Heart left ventricle (tissue), 16 donors: ENCODE measurements at regions not wholly inside any gene's neighbourhood (a gene's known extent, or its start where the extent isn't known, plus 50 kb on each side); places are given as distances from the start of the nearest gene placed in this dataset.

Source experiments
- ATAC-seq, 4 donors: fragments of 200-7000 bp; cut with Tn5 transposase; one replicate each; pipeline ENCODE4 v1.9.1; 2020 to 2022; ENCODE audit warnings: moderate library complexity in 4 of 4, mild to moderate bottlenecking in 3 of 4, moderate number of reproducible peaks in 1 of 4
- DNase-seq, 5 donors: peaks; one replicate each; pipeline ENCODE4 v3.0.0-alpha.2; 2020
- H3K27ac ChIP-seq, 12 donors: fragments of 200-600 bp; sonication (generic) in 4 of 12; one replicate each; pipeline versions ENCODE4 v1.5.0 to v1.8.0; 2016 to 2022; ENCODE audit warnings: mild to moderate bottlenecking in 2 of 12
- H3K27me3 ChIP-seq, 9 donors: fragments of 200-600 bp; sonication (generic) in 2 of 9; one replicate each; pipeline versions ENCODE4 v1.5.1 to v1.8.0; 2016 to 2022; ENCODE audit warnings: mild to moderate bottlenecking in 3 of 9
- H3K36me3 ChIP-seq, 9 donors: fragments of 200-600 bp; sonication (generic) in 2 of 9; one replicate each; pipeline versions ENCODE4 v1.5.0 to v1.8.0; 2018 to 2022; ENCODE audit warnings: mild to moderate bottlenecking in 2 of 9
- H3K4me1 ChIP-seq, 12 donors: fragments of 200-600 bp; sonication (generic) in 4 of 12; one replicate each; pipeline versions ENCODE4 v1.5.0 to v1.8.0; 2016 to 2022; ENCODE audit warnings: mild to moderate bottlenecking in 3 of 12
- H3K4me3 ChIP-seq, 12 donors: fragments of 200-600 bp; sonication (generic) in 4 of 12; one replicate each; pipeline versions ENCODE4 v1.5.0 to v1.8.0; 2017 to 2022; ENCODE audit warnings: mild to moderate bottlenecking in 9 of 12, moderate library complexity in 4 of 12
- H3K9me3 ChIP-seq, 12 donors: fragments of 200-600 bp; sonication (generic) in 4 of 12; one replicate each; pipeline versions ENCODE4 v1.5.0 to v1.8.0; 2016 to 2022; ENCODE audit warnings: mild to moderate bottlenecking in 1 of 12
- CTCF ChIP-seq, 12 donors: fragments of 200-600 bp; sonication (generic) in 4 of 12; IDR thresholded peaks; one replicate each; pipeline versions ENCODE4 v1.5.0 to v1.8.0; 2018 to 2022; ENCODE audit warnings: antibody characterized with exemption in 12 of 12, mild to moderate bottlenecking in 5 of 12
- POLR2A ChIP-seq, 2 donors: fragments of 450-650 bp; IDR thresholded peaks; one replicate each; pipeline ENCODE4 v1.6.1; 2017; ENCODE audit warnings: antibody characterized with exemption in 2 of 2, mild to moderate bottlenecking in 2 of 2, moderate library complexity in 2 of 2
- WGBS, 4 donors: extraction: QIAGEN DNeasy Blood & Tissue Kit in 2 of 4; methylation state at CpG; one replicate each; pipeline versions ENCODE4 v1.1.5 to v1.1.7; 2013 to 2018; 5-methylcytosine and 5-hydroxymethylcytosine counted together
- intact Hi-C, 10 donors: fragments of 100-400 bp; cut with DNase I; formaldehyde crosslinking; loops; one replicate each; pipeline versions ENCODE4 v1.11.1 to v1.14.2; 2022
- donor health status: ischemic (EF 13 %, LVEDD 7.1; RV severe dilation, severe dysfunction).
- donor health status: healthy with polysubstance abuse.
- donor health status: DM: no; HTN: yes; CAD: no.
- donor health status: DM: no; HTN: no; CAD: no.
- donor health status: ischemic (EF 25% LVEDD 6.9; RV normal size, moderate dysfunction).
- donor health status: ischemic (EF 25% LVEDD 5.7; RV mildly dilated, moderate dysfunction).
- donor health status: healthy.
- donor health status: DM: yes; HTN: yes; CAD: no.
- donor health status: ischemic (EF 35%, LVEDD 5.7; RV mildly dilated, moderate dysfunction).
- donor health status: nonischemic (EF 11% LVEDD 7.7; RV severe dilation, severe dysfunction).
- donor health status: DM: yes; HTN: yes; CAD: no.
- donor health status: PGD.
- donor health status: ischemic (EF 29% LVEDD 5.4; RV normal size, mild dysfunction).
- donor health status: nonischemic (EF 23%, LVEDD 6.1; RV moderate dilation, normal function).

GRCh38 chr16:24427840-24428239 lies 111.5 kb upstream of the RBBP6 start:
- no peak for TF ChIP-seq POLR2A (IDR thresholded peaks at IDR 0.05)
- no peak for TF ChIP-seq CTCF (IDR thresholded peaks at IDR 0.05)
- ATAC-seq (no peak), DNase-seq (no peak)
- Histone ChIP-seq H3K4me3 (no peak overlapping the region), H3K27ac (no peak overlapping the region), H3K9me3 (peaks cover 0 to 16% (median 0%) of the 10 kb centered on the region in 12 donors), H3K36me3 (no peaks in the 10 kb centered on the region), H3K27me3 (no peaks in the 10 kb centered on the region), H3K4me1 (no peaks in the 10 kb centered on the region)
- intact Hi-C loops: no loop called here
- 64 to 73% (median 70%) methylated on average over 2 of the region's 2 CpGs for WGBS, 4 donors

- TF ChIP-seq CTCF (IDR thresholded peaks at IDR 0.05) (no peak), POLR2A (IDR thresholded peaks at IDR 0.05) (no peak)
- Histone ChIP-seq H3K9me3 (peaks cover 0 to 16% (median 0%) of the 10 kb centered on the region in 12 donors), H3K27ac (no peak overlapping the region), H3K36me3 (no peaks in the 10 kb centered on the region), H3K27me3 (no peaks in the 10 kb centered on the region), H3K4me3 (no peak overlapping the region), H3K4me1 (no peaks in the 10 kb centered on the region)
- intact Hi-C loops: no loop called here
- no peak for ATAC-seq
- WGBS, 4 donors: 72 to 84% (median 83%) methylated on average over 2 of the region's 2 CpGs
- no peak for DNase-seq
These were observed 110.6 kb upstream of the RBBP6 start for GRCh38 chr16:24428756-24429155.

GRCh38 chr16:24430954-24431760 lies 108.2 kb upstream of the RBBP6 start:
- ATAC-seq (no peak), DNase-seq (no peak)
- no peak for TF ChIP-seq POLR2A (IDR thresholded peaks at IDR 0.05)
- no peak for TF ChIP-seq CTCF (IDR thresholded peaks at IDR 0.05)
- no peak overlapping the region for H3K4me3 ChIP-seq
- no peaks in the 10 kb centered on the region for H3K27me3 ChIP-seq
- no peaks in the 10 kb centered on the region for H3K4me1 ChIP-seq
- H3K27ac ChIP-seq: no peak overlapping the region
- intact Hi-C loops: no loop called here
- 71 to 83% (median 78%) methylated on average over 6 of the region's 6 CpGs for whole genome bisulfite sequencing, 4 donors
- H3K36me3 ChIP-seq: no peaks in the 10 kb centered on the region
- peaks cover 0 to 14% (median 0%) of the 10 kb centered on the region in 12 donors for H3K9me3 ChIP-seq

GRCh38 chr16:24433706-24434105 lies 105.7 kb upstream of the RBBP6 start:
- Histone ChIP-seq H3K4me1 (no peaks in the 10 kb centered on the region), H3K4me3 (no peak overlapping the region), H3K27me3 (peaks cover 0 to 3% (median 0%) of the 10 kb centered on the region in 9 donors), H3K27ac (no peak overlapping the region), H3K36me3 (no peaks in the 10 kb centered on the region), H3K9me3 (no peaks in the 10 kb centered on the region)
- TF ChIP-seq POLR2A (IDR thresholded peaks at IDR 0.05) (no peak), CTCF (IDR thresholded peaks at IDR 0.05) (no peak)
- ATAC-seq (no peak), DNase-seq (no peak)
- 46 to 62% (median 58%) methylated on average over 2 of the region's 2 CpGs for WGBS, 4 donors
- intact Hi-C loops: no loop called here
